Stomach (tissue), 4 donors: ENCODE measurements at regions not wholly inside any gene's neighbourhood (a gene's known extent, or its start where the extent isn't known, plus 50 kb on each side); places are given as distances from the start of the nearest gene placed in this dataset.

Source experiments
- CTCF ChIP-seq, 7 experiments: fragments of 450-650 bp in 4 of 7; fragments of 200-600 bp in 3 of 7; sonication (generic) in 3 of 7; IDR thresholded peaks; one replicate each; pipeline ENCODE4 v1.5.1; 2016 to 2019; ENCODE audit warnings: antibody characterized with exemption in 7 of 7, control low read depth in 2 of 7, mild to moderate bottlenecking in 1 of 7
- EP300 ChIP-seq: sonication (generic); formaldehyde crosslinking; IDR thresholded peaks from one replicate; pipeline ENCODE4 v1.6.1; 2017; ENCODE audit warnings: antibody characterized with exemption
- POLR2A ChIP-seq, 4 donors: fragments of 450-650 bp; IDR thresholded peaks; one replicate each; pipeline ENCODE4 v1.6.1; 2016; ENCODE audit warnings: antibody characterized with exemption in 4 of 4, control low read depth in 2 of 4, mild to moderate bottlenecking in 1 of 4, moderate library complexity in 1 of 4
- POLR2AphosphoS5 ChIP-seq, 3 donors: sonication (generic); formaldehyde crosslinking; IDR thresholded peaks; one replicate each; pipeline ENCODE4 v1.6.1; 2016; ENCODE audit warnings: antibody characterized with exemption in 3 of 3

GRCh38 chr5:12570688-12571087 is 666.4 kb upstream of the CTNND2 start:
- TF ChIP-seq CTCF (IDR thresholded peaks at IDR 0.05) (no peak), POLR2AphosphoS5 (IDR thresholded peaks at IDR 0.05) (no peak), POLR2A (IDR thresholded peaks at IDR 0.05) (no peak), EP300 (no peak)
